SU-DHL-6 (cell line): ENCODE measurements at regions not wholly inside any gene's neighbourhood (a gene's known extent, or its start where the extent isn't known, plus 50 kb on each side); places are given as distances from the start of the nearest gene placed in this dataset.

Experiments used
- H2AFZ ChIP-seq: fragments of 200-600 bp; sonication (generic); 2 replicates; pipeline ENCODE4 v1.6.1; 2014; ENCODE audit warnings: low read depth, mild to moderate bottlenecking, moderate library complexity, mixed read lengths, antibody characterized with exemption, low read length; ENCODE audit not compliant: severe bottlenecking
- H3F3A ChIP-seq: fragments of 200-600 bp; shearing (Covaris generic); 2 replicates; pipeline ENCODE4 v1.6.0; 2016; ENCODE audit warnings: antibody characterized with exemption, mild to moderate bottlenecking; ENCODE audit not compliant: insufficient read depth
- H3K27ac ChIP-seq: fragments of 200-600 bp; sonication (generic); 2 replicates; pipeline ENCODE4 v1.5.1; 2016; ENCODE audit warnings: low read depth, mild to moderate bottlenecking, low read length, moderate library complexity, mixed read lengths
- H3K27me3 ChIP-seq: fragments of 200-600 bp; sonication (generic), shearing (Covaris generic); 2 replicates; pipeline ENCODE4 v1.6.0; 2014; ENCODE audit warnings: mild to moderate bottlenecking, low read length
- H3K36me3 ChIP-seq: fragments of 200-600 bp; sonication (generic); 2 replicates; pipeline ENCODE4 v1.6.1; 2014; ENCODE audit warnings: mild to moderate bottlenecking, low read length, mixed read lengths
- H3K4me2 ChIP-seq: fragments of 300-600, 200-600 bp; shearing (Covaris generic), sonication (generic); 2 replicates; pipeline ENCODE4 v1.6.0; 2014; ENCODE audit warnings: low read length, low read depth, mild to moderate bottlenecking; ENCODE audit not compliant: poor library complexity, severe bottlenecking
- H3K4me3 ChIP-seq: fragments of 200-600 bp; sonication (generic); 2 replicates; pipeline ENCODE4 v1.5.1; 2014; ENCODE audit warnings: antibody characterized with exemption, low read length, mild to moderate bottlenecking, mixed read lengths; ENCODE audit not compliant: insufficient read depth, poor library complexity, severe bottlenecking
- H3K79me2 ChIP-seq: fragments of 200-600 bp; sonication (generic); 2 replicates; pipeline ENCODE4 v1.6.1; 2014; ENCODE audit warnings: mild to moderate bottlenecking, low read length, moderate library complexity; ENCODE audit not compliant: insufficient read depth
- H3K9ac ChIP-seq: fragments of 200-600 bp; sonication (generic); 2 replicates; pipeline ENCODE4 v1.7.0; 2014; ENCODE audit warnings: mild to moderate bottlenecking, low read length
- H3K9me2 ChIP-seq: fragments of 200-600 bp; sonication (generic); replicated peaks from 2 replicates; pipeline ENCODE4 v1.6.1; 2014; ENCODE audit warnings: low read length; ENCODE audit not compliant: insufficient read depth
- H3K9me3 ChIP-seq: fragments of 200-600 bp; sonication (generic); 2 replicates; pipeline ENCODE4 v1.6.1; 2014; ENCODE audit warnings: low read length, mixed read lengths; ENCODE audit not compliant: insufficient read depth
- H4K20me1 ChIP-seq: fragments of 200-600 bp; sonication (generic); 2 replicates; pipeline ENCODE4 v1.6.1; 2014; ENCODE audit warnings: low read depth, mild to moderate bottlenecking, antibody characterized with exemption, low read length, moderate library complexity, mixed read lengths
- EZH2phosphoT487 ChIP-seq: fragments of 200-600 bp; sonication (generic), shearing (Covaris generic); conservative IDR thresholded peaks from 2 replicates; pipeline ENCODE4 v1.6.1; 2018; ENCODE audit warnings: mild to moderate bottlenecking, antibody characterized with exemption, low read length, moderate library complexity, mixed read lengths
- TF ChIP-seq, protein P1 (sequence below): fragments of 200-600 bp; sonication (generic); IDR thresholded peaks from one replicate; pipeline ENCODE4 v1.5.1; 2017; ENCODE audit warnings: antibody characterized with exemption, mild to moderate bottlenecking, low read length, moderate library complexity; ENCODE audit not compliant: insufficient read depth, poor library complexity, severe bottlenecking

- no peaks in the 10 kb centered on the region for H3F3A ChIP-seq
- H3K79me2 ChIP-seq: no peaks in the 10 kb centered on the region
- no peak overlapping the region for H3K9ac ChIP-seq
- H4K20me1 ChIP-seq: no peaks in the 10 kb centered on the region
- TF ChIP-seq EZH2phosphoT487: no peak
- H3K4me3 ChIP-seq: no peak overlapping the region
- no peak overlapping the region for H3K4me2 ChIP-seq
- no peaks in the 10 kb centered on the region for H3K36me3 ChIP-seq
- H2AFZ ChIP-seq: no peak overlapping the region
- no peak overlapping the region for H3K27ac ChIP-seq
- H3K9me3 ChIP-seq: no peaks in the 10 kb centered on the region
- no peaks in the 10 kb centered on the region for H3K27me3 ChIP-seq
- no peaks in the 10 kb centered on the region for H3K9me2 ChIP-seq
Observed at GRCh38 chr17:73713136-73713535, 68.9 kb upstream of the SDK2 start.

DNA sequence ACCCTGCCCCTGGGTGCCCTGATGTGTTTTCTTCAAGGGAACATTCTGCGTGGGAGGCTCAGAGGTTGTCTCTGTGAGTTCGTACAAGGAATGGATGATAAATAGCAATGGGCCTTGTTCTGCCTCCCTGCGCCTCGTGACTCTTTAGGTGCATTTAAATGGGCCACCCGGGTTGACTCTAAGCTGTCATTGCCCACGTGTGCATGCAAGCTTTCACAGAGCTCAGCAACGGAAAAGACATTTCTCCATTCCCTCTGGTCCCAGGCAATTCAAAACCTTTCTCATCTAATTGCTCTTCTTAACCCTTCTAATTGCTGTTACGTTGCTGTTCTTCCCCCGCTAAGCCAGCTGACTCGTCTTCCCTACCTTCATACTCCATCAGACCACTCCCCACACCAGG lies 71.5 kb upstream of the SDK2 start:
- H3K27me3 ChIP-seq: no peaks in the 10 kb centered on the region
- no peak overlapping the region for H3K27ac ChIP-seq
- H3K36me3 ChIP-seq: no peaks in the 10 kb centered on the region
- no peaks in the 10 kb centered on the region for H3F3A ChIP-seq
- no peak overlapping the region for H3K9ac ChIP-seq
- no peak overlapping the region for H3K4me3 ChIP-seq
- H2AFZ ChIP-seq: no peak overlapping the region
- H3K79me2 ChIP-seq: no peaks in the 10 kb centered on the region
- H3K4me2 ChIP-seq: no peak overlapping the region
- TF ChIP-seq, protein P1, sequence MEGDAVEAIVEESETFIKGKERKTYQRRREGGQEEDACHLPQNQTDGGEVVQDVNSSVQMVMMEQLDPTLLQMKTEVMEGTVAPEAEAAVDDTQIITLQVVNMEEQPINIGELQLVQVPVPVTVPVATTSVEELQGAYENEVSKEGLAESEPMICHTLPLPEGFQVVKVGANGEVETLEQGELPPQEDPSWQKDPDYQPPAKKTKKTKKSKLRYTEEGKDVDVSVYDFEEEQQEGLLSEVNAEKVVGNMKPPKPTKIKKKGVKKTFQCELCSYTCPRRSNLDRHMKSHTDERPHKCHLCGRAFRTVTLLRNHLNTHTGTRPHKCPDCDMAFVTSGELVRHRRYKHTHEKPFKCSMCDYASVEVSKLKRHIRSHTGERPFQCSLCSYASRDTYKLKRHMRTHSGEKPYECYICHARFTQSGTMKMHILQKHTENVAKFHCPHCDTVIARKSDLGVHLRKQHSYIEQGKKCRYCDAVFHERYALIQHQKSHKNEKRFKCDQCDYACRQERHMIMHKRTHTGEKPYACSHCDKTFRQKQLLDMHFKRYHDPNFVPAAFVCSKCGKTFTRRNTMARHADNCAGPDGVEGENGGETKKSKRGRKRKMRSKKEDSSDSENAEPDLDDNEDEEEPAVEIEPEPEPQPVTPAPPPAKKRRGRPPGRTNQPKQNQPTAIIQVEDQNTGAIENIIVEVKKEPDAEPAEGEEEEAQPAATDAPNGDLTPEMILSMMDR: no peak
- TF ChIP-seq EZH2phosphoT487: no peak
- no peaks in the 10 kb centered on the region for H3K9me2 ChIP-seq
- H4K20me1 ChIP-seq: no peaks in the 10 kb centered on the region
- no peaks in the 10 kb centered on the region for H3K9me3 ChIP-seq

DNA sequence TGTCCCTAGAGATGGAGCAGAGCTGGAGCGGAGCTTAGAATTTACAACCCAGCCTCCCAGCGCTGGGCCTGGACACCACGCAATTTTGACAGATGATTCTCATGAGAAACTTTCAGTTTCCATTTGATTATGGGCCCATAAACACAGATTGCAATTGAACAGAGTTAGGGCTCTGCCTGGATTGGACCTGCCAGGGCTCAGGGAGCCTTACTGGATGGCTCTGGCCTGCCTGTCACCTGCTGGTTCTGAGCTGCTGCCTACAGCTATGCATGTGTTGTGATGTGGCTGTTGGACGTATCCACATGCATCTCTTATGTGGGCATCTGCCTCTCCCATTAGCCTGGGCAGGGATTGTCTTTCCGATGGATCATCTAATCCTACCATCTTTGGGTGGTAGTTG lies 73.4 kb upstream of the SDK2 start:
- no peak overlapping the region for H3K4me3 ChIP-seq
- H3K36me3 ChIP-seq: no peaks in the 10 kb centered on the region
- no peaks in the 10 kb centered on the region for H3F3A ChIP-seq
- H3K27me3 ChIP-seq: no peaks in the 10 kb centered on the region
- no peak overlapping the region for H3K27ac ChIP-seq
- H3K79me2 ChIP-seq: no peaks in the 10 kb centered on the region
- no peak overlapping the region for H3K9ac ChIP-seq
- H4K20me1 ChIP-seq: no peaks in the 10 kb centered on the region
- H2AFZ ChIP-seq: no peak overlapping the region
- TF ChIP-seq, protein P1: no peak
- TF ChIP-seq EZH2phosphoT487: no peak
- no peak overlapping the region for H3K4me2 ChIP-seq
- H3K9me2 ChIP-seq: no peaks in the 10 kb centered on the region
- no peaks in the 10 kb centered on the region for H3K9me3 ChIP-seq

DNA sequence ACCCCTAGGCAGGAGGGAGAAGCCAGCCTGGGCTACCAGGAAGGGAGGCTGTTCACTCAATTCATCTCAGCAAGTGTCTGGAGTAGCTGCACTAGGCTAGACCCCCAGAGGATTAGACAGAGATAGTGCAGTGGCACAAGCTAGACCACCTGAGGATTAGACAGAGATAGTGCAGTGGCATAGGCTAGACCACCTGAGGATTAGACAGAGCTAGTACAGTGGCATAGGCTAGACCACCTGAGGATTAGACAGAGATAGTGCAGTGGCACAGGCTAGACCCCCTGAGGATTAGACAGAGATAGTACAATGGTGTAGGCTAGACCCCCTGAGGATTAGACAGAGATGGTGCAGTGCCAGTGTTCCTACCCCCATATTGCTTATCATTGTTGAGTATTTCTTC lies 74.1 kb upstream of the SDK2 start:
- H2AFZ ChIP-seq: no peak overlapping the region
- H3K36me3 ChIP-seq: no peaks in the 10 kb centered on the region
- H3K79me2 ChIP-seq: no peaks in the 10 kb centered on the region
- no peak overlapping the region for H3K9ac ChIP-seq
- no peaks in the 10 kb centered on the region for H3F3A ChIP-seq
- no peak overlapping the region for H3K27ac ChIP-seq
- no peaks in the 10 kb centered on the region for H3K27me3 ChIP-seq
- TF ChIP-seq EZH2phosphoT487: no peak
- TF ChIP-seq, protein P1: no peak
- H3K4me2 ChIP-seq: no peak overlapping the region
- no peak overlapping the region for H3K4me3 ChIP-seq
- no peaks in the 10 kb centered on the region for H3K9me2 ChIP-seq
- H4K20me1 ChIP-seq: no peaks in the 10 kb centered on the region
- H3K9me3 ChIP-seq: no peaks in the 10 kb centered on the region
